Stimulated activated CD8-positive, alpha-beta memory T cell treated with anti-CD3 and anti-CD28 coated beads, Interleukin-15, amount 100 ng/mL, for 4 hours (primary cell): ENCODE measurements at regions not wholly inside any gene's neighbourhood (a gene's known extent, or its start where the extent isn't known, plus 50 kb on each side); places are given as distances from the start of the nearest gene placed in this dataset.
"Not testable (repeated sequence)": the region's sequence is repeated elsewhere in the genome, so short reads cannot be mapped to it uniquely, and the experiment has no call there.

Source experiments
- DNase-seq, 2 donors: peaks; one replicate each; pipeline ENCODE4 v3.0.0-alpha.2; 2020; ENCODE audit warnings: low read depth in 2 of 2

DNA sequence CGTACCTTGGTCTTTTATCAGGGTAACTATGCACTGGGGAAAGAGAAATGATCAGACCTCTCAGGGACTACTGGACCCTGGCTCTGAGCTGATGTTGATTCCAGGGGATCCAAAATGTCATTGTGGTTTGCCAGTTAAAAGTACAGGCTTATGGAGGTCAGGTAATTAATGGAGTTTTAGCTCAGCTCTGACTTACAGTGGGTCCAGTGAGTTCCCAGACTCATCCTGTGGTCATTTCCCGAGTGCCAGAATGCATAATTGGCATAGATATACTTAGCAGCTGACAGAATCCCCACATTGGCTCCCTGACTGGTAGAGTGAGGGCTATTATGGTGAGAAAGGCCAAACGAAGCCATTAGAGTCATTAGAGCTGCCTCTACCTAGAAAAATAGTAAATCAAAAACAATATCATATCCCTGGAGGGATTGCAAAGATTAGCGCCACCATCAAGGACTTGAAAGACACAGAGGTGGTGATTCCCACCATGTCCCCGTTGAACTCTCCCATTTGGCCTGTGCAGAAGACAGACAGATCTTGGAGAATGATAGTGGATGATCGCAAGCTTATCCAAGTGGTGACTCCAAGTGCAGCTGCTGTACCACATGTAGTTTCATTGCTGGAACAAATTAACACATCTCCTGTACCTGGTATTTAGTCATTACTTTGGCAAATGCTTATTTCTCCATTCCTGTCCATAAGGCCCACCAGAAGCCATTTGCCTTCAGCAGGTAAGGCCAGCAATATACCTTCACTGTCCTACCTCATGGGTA lies 152.4 kb downstream of the THBS2 start:
- no peak for DNase-seq

DNA sequence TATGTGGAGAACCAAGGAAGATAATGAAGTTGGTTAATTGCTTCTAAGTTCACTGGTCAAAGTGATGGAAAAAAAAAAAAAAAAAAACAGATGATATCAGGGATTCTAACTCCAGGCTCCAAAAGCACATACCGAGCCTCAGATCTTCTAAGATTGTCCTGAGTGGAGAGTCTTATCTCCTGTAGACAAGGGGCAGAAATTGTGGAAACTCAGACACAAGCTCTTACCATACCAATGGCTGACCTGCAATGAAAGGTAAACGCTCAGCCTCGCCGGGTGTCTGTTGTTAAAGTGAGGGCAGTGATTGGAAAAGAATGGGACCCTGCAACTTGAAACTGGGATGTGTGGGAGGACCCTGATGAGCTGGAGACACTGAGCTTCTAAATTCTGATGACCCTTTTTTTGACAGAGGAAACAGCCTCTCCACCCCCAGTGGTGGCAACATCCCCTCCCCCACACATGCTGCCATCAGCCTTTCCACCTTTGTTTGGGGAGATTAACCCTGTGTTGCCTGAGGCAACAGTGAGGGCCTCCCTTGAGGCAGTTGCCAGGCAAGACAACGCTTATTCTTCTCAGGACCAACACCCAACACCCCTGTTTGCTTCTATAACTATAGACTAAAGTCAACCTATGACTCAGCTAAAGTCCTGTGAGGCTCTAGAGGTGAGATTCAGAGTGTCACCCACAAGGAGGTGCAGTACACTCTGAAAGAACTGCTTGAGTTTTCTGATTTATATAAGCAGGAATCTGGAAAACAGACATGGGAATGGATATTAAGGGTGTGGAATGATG lies 154.0 kb downstream of the THBS2 start:
- DNase-seq, result no peak

DNA sequence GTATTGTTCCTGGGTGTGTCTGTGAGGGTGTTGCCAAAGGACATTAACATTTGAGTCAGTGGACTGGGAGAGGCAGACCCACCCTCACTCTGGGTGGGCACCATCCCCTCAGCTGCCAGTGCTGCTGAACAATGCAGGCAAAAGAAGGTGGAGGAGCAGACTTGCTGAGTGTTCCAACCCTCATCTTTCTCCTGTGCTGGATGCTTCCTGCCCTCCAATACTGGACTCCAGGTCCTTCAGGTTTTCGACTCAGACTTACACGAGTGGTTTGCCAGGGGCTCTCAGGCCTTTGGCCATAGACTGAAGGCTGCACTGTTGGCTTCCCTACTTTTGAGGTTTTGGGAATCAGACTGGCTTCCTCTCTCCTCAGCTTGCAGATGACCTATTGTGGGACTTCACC lies 155.0 kb downstream of the THBS2 start:
- DNase-seq, result not testable (repeated sequence)

DNA sequence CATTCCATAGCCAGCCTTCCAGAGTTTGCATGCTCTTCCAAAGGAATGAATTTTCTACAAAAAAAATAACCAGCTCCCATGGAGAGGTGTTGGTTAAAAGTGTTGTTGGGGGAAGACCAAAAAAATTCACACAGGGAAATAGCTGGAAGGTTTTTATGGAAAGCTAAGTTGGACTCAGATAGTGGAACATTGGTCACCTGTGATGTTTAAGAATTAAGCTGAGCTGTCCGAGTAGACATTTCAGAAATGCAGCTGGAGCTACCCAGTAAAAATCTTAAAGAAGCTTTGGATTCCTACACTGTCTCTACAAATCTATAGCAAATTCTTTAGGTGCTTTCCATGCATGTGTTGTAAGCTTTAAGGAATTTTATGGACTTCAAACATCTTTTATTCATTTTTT lies 155.5 kb downstream of the THBS2 start:
- no peak for DNase-seq

DNA sequence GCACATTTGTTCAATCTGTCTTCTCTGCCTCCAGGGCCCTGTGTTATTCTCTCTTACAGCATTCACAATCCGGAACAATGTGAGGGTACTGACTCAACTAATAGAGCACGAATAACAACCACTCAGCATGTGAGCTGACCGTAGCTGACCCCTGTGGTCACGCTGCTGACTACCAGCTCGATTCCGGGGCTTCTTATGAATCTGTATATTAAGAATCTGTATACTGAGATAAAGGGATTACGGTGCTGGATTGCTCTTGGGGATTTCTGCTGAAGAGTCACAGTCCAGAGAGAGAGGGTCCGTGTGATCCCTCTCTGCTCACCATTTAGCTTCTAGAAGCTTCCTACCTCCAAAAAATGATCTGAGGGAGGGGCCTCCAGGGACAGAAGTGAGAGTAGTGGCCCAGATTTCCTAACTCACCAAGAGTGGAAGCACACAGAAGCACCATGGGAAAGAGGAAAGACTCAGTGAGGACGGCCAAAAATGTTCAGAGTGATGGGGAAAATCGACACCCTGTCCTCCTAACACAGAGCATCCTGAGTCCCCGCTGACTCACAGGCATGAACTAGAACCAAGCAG lies 156.2 kb downstream of the THBS2 start:
- no peak for DNase-seq

DNA sequence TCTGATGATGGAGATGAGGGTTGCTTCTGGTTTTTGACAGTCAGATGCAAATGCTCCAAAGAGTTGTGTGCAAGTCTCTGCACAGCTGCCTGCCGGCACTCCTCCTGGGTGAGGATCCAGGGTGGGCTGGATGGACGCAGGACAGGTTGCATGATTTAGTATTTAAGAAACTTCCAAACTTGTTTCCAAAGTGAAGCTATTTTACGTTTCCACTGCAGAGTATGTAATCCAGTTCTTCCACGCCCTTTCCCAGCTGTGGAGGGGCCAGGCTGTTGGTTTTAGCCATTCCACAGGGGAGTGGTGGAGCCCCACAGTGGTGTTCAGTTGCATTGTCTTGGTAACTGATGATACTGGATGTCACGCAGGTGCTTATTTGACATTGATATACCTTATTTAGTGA lies 157.3 kb downstream of the THBS2 start:
- DNase-seq, result no peak

DNA sequence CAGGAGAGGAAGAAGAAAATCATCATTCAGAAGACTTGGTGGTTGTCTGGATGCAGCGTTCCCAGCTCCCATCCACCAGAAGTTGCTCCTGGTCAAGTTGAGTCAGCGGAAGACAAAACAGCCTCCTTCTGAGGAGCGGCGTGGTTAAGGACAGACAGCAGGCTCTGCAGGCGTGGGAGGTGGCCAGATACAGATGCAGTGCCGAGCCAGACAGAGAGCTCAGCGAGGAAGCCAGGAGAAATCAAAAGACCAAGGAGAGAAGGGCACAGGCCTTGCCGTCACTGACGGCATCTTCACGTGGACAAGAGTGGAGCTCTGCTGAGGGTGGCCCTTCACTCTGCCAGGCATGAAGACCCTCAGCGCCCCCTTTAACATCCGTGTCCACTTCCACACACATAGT lies 158.5 kb downstream of the THBS2 start:
- DNase-seq, result no peak

DNA sequence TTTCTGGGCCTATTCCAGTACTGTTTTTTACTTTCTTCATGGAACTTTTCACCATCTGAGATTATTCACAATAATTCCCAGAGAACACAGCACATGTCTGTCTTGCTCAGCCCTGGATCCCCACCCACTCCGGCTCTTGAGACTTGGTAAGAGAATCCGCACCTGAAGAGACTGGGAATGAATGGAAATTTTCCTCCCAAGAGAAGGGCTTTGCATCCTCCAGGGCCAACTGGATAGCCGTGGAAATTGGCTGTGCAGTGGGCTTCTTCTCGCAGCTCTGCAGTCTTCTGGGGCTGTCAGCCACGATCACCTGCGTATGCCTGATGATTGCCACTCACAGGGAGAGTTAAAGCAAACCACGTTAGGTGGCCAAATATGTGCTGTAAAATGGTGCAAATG lies 159.1 kb downstream of the THBS2 start:
- no peak for DNase-seq

DNA sequence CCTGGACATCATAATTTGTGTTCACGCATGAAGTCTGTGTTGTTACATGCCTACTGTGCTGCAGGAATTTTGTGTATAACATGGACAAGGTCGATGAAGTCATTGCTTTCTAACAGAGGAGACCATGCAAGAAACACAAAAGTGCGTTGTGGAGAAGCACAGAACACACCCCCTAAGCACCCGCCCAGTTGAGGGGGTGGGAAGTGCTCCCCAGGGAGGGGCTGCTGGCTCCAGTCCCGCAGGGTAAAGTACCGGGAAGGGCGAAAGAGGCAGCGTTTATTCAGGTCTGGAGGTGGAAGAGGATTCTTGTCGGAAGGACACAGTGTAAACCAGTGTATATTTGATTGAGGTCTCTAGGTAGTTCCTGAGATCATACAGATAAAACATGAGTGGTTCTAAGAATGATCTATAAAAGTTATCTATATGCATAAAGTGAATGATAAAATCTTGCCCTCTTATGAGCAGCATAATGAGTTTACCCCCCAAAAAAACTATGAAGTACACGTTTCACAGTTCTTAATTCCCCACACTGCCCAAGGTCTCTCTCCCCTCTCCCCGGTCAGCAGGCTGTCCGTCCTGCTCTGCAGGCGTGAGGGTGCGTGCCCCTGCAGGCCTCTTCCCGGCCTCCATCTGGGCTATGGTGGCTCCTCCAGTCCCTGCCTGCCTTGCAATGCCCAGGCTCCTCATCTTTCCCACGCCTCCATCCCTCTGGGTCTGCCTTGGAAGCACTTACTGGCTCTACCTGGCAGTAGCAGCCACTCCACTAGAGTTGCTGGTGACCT lies 159.7 kb downstream of the THBS2 start:
- DNase-seq, result no peak

DNA sequence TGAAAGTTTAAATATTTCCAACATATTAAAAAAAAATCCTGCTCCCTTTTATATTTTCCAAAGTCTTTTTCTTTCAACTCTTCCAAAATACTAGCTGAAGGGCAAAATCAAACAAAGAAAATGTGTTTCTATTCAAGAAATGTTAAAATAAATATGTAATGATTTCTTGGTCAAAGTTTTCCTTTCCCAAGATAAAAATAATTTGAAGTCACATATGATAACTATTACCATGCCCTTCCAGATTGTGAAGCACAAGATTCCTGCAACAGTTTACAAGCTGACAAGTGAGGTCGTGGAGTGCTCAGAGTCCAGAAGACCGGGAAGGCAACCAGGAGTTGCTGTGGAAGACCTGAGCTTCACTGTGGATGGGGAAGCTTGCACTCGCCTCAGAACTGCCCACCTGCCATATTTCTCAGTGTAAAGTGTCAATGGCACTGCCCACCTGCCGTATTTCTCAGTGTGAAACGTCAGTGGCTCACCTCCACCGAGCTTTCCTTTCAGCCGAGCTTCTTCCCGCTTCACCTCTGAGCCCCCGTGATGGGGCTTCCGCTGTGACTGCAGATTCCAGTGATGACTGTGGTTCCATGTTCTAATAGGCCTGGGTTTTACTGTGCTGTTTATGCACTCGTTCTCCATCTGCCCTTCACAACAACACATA lies 160.5 kb downstream of the THBS2 start:
- DNase-seq, result no peak

DNA sequence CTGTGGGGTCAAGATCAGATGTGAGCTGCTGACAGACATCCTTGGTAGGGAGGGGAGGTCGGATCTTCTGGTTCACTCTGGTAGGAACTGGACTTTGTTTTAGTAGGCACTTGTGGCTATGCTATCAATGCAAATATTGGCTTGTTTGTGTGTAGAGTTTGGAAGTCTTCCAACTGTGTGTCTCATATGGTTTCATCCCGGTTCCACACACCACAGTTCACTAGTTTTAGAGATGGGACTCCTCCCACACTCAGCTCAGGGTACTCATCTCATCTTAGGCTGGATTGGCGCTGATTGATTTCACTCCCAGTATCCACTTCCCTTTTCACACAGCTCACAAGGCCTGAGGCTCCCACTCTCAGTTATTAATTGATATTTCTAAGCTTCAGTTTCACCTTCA lies 161.3 kb downstream of the THBS2 start:
- DNase-seq, result no peak

DNA sequence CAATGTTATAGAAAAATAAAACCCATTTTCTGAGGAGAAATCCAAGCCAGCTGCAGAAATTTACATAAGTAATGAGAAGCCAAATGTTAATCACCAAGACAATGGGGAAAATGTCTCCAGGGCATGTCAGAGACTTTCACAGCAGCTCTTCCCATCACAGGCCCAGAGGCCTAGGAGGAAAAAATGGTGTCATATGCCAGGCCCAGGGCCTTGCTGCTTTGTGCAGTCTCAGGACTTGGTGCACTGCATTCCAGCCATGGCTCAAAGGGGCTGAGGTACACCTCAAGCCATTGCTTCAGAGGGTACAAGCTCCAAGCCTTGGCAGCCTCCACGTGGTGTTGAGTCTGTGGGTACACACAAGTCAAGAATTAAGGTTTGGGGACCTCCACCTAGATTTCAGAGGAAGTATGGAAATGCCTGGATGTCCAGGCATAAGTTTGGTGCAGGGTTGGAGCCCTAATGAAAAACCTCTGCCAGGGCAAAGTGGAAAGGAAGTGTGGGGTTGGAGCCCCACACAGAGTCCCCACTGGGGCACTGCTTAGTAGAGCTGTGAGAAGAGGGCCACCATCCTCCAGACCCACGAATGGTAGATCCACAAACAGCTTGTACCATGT lies 163.0 kb downstream of the THBS2 start:
- not testable (repeated sequence) for DNase-seq

DNA sequence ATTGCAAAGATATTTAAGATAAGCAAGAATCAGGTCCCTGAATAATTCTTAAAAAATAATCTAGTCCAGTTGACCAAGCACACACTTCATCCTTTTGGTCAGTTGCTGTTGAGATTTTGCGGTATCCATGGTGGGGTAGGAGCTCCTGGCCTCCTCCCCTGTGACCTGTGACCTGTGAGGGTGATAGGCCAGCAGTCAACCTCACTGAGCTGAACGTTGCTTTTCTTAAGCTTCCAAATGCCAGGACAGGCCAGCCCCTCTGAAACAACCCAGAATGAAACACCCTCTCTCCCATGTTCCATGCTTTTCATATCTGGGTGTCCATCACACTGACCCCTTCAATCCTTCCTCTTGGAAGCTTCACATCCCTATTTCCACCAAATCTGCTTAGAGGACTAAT lies 164.9 kb downstream of the THBS2 start:
- DNase-seq, result no peak

DNA sequence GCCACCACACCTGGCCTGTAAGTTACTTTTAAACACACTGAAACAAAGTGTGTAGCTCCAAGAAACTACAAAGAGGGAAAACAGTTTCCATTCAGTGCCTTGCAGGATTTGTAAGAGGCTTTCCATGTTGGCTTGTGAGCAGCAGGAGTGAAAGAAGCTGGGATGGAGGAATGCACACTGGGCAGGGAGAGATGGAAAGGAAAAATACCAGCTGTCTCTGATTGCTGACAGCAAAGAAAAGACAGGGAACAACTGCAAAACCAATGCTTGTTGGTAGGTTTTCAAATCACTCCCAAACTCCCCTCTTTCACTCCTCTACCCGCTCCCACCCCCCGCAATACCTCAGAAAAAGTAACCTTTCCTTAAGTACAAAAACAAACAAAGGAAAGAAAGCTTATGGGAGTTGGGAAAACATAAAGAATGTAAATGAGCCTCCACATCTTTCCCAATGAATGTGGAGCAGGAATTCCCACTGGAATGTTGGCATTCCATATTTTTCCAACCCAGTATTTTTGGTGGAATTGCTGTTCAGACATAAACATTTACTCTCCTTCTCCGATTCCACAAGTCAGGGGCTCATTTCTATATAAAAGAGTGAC lies 166.1 kb downstream of the THBS2 start:
- no peak for DNase-seq

DNA sequence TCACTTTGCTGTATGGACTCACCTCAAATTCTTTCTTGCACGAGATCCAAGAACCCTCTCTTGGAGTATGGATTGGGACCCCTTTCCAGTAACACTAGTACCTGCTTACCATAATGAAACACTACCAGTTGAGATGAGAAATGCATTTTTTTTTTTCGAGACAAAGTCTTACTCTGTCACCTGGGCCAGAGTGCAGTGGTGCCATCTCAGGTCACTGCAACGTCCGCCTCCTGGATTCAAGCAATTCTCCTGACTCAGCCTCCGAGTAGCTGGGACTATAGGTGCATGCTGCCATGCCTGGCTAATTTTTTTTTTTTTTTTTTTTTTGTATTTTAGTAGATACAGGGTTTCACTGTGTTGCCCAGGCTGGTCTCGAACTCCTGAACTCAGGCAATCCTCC lies 167.0 kb downstream of the THBS2 start:
- DNase-seq, result not testable (repeated sequence)

DNA sequence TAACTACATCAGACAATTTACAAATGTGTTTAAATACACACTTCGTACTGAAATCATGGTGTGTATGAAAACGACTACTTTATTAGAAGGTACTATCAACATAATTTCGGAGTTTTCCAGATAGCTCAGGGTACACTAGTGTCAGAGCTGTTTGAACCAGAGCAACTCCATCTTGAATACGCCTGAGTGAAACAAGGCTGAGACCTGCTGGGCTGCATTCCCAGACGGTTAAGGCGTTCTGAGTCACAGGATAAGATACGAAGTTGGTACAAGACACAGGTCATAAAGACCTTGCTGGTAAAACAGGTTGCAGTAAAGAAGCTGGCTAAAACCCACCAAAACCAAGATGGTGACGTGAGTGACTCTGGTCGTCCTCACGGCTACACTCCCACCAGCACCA lies 167.6 kb downstream of the THBS2 start:
- DNase-seq, result no peak

DNA sequence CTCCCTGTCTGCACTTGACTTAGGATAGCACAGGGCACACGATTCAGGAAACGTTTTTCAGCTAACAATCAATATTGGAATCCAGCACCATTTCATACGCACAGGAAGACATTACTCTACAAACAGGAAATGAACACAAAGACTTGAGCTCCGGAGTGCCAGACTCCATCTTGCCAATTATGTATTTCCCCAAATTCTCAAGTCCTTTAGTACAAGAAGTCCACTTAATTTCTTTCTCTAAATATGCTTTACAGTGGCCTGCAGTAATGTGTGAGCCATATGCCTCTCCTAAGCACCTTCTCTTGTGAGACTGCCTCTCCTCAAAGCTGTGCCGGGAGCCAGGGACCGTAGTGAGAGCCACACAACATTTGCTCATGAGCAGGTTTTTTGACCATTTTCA lies 168.2 kb downstream of the THBS2 start:
- no peak for DNase-seq

DNA sequence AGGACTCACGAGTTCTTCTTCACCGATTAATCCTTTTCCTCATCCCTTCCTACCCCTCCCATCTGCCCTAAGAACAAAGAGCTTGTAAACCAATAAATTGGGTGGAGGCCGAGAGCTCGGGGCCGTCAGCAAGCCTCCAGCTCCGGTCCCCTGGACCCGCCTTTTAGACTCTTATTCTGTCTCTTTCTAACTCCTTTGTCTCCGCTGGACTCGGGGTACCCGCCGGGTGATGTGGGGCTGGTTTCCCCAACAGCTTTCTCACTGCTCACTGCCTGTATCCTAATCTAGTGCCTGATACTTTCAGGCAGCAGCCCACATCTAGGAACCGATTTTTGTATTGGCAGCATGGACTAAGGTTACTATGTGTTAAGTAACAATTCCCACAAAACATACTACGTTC lies 169.1 kb downstream of the THBS2 start:
- DNase-seq, result not testable (repeated sequence)

DNA sequence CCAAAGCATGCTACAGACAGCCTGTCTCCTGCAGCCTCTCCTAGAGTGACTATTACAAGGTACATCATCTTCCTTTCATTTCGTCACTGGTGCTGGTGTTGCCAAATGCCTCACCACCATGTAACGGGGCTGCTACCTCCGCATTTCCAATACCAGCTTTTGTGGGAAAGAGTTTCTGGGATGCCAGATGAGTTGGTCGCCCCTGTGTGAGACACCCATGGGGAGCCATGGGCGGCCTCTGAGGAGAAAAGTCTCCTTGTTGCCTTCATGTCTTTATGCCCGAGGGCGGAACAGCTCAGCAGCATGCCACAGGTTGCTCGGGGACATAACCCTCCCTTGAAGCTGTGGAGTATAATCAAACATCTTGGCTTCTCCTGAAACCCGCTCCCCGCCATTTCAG lies 169.6 kb downstream of the THBS2 start:
- DNase-seq, result no peak

DNA sequence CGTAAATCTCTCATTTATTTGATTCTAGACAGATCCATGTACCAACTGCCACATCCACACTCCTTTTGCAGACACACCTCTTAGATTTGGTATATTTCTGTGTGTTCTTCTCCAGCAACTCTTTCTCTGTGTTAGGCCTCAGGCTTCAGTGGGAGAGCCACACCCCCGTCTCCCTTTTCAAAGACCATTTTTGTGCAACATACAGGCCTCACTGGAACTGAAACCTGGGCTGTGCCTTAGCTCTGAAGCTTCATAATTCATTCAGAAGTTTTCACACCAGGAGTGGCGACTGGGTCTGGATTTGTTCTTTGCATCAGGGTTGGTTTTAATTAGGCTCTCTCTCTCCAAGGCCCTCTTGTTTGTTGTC lies 170.2 kb downstream of the THBS2 start:
- no peak for DNase-seq
